ENCODE measurements at regions not wholly inside any gene's neighbourhood (a gene's known extent, or its start where the extent isn't known, plus 50 kb on each side); places are given as distances from the start of the nearest gene placed in this dataset.

DNA sequence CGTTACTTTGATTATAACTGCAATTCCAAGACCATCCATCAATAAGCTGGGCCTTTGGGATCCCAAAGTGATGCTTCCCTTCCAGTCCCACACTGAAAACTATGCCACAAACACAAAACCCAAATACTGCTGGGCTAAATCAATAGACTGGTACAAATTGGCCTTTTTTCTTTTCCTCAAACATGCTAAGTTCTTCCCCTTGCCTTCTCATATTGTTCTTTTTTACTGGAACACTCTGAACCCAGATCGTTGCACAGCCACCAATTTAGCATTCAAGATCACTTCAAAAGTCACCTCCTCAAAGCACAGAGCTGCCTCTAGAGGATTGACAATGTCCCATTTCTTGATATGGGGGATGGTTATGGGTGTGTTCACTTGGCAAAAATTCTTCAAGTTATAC is 66.0 kb downstream of the ACTL7B start:
- no peak for TF ChIP-seq POLR2A (IDR thresholded peaks at IDR 0.05; ENCODE audit: low read depth)
- TF ChIP-seq, protein P1, sequence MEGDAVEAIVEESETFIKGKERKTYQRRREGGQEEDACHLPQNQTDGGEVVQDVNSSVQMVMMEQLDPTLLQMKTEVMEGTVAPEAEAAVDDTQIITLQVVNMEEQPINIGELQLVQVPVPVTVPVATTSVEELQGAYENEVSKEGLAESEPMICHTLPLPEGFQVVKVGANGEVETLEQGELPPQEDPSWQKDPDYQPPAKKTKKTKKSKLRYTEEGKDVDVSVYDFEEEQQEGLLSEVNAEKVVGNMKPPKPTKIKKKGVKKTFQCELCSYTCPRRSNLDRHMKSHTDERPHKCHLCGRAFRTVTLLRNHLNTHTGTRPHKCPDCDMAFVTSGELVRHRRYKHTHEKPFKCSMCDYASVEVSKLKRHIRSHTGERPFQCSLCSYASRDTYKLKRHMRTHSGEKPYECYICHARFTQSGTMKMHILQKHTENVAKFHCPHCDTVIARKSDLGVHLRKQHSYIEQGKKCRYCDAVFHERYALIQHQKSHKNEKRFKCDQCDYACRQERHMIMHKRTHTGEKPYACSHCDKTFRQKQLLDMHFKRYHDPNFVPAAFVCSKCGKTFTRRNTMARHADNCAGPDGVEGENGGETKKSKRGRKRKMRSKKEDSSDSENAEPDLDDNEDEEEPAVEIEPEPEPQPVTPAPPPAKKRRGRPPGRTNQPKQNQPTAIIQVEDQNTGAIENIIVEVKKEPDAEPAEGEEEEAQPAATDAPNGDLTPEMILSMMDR (IDR thresholded peaks at IDR 0.05), result no peak
